NCI-H460 (cell line): ENCODE measurements at regions not wholly inside any gene's neighbourhood (a gene's known extent, or its start where the extent isn't known, plus 50 kb on each side); places are given as distances from the start of the nearest gene placed in this dataset.
"Not testable (repeated sequence)": the region's sequence is repeated elsewhere in the genome, so short reads cannot be mapped to it uniquely, and the experiment has no call there.

ENCODE experiments used
- DNase-seq: peaks from one replicate; pipeline ENCODE4 v3.0.0-alpha.2; 2016; ENCODE audit warnings: low read depth; ENCODE audit errors: extremely low read depth

DNA sequence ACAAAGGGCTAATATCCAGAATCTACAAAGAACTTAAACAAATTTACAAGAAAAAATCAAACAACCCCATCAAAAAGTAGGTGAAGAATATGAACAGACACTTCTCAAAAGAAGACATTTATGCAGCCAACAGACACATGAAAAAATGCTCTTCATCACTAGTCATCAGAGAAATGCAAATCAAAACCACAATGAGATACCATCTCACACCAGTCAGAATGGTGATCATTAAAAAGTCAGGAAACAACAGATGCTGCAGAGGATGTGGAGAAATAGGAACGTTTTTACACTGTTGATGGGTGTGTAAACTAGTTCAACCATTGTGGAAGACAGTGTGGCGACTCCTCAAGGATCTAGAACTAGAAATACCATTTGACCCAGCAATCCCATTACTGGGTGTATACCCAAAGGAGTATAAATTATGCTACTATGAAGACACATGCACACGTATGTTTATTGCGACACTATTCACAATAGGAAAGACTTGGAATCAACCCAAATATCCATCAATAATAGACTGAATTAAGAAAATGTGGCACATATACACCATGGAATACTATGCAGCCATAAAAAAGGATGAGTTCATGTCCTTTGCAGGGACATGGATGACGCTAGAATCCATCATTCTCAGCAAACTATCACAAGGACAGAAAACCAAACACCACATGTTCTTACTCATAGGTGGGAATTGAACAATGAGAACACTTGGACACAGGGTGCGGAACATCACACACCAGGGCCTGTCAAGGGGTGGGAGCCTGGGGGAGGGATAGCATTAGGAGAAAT is 241.5 kb downstream of the KCNRG start:
- DNase-seq, result not testable (repeated sequence)

DNA sequence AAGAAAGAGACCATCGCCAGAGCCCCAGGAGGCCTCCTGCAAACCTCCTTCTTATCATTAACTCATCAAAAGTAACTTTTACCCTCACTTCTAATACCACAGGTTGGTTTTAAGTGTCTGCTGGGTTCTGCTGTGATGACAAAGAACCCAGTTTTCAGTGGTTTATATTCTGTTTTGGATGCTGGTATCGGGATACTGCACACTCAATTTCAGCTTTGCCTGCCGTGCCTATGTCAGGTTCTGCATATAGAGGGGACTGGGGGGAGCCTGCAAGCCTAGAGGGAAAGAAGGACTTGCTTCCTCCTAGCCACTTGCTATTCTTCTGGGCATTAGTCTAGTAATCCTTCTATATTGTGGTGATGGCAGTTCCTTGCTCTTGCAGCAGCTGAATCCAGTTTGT is 242.4 kb downstream of the KCNRG start:
- DNase-seq, result no peak

- DNase-seq, result no peak
Observed at GRCh38 chr13:50261130-50261901, 246.1 kb downstream of the KCNRG start.

DNA sequence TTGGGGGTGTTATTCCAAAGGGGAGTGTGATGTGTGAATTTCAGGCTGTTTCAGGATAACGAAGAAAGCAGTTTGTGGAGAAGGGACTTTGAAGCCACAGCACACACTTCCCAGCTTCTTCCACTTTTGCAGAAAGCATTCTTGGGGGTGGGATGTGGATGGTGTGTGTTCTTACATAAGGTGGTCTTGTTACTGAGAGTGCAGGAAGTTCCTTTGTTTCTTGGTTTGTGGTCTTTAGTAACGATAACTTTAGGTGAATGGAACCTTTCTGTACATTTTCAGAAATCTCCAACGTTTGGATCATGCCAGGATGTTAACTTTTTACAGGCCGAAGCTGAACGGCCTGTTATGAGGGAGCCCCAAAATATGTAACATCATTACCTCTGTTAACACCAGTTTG is 251.8 kb downstream of the KCNRG start:
- no peak for DNase-seq

- DNase-seq, result no peak
Observed at GRCh38 chr13:50267917-50268316, 252.7 kb downstream of the KCNRG start.

- no peak for DNase-seq
Observed at GRCh38 chr13:50268500-50268899, 253.3 kb downstream of the KCNRG start.

DNA sequence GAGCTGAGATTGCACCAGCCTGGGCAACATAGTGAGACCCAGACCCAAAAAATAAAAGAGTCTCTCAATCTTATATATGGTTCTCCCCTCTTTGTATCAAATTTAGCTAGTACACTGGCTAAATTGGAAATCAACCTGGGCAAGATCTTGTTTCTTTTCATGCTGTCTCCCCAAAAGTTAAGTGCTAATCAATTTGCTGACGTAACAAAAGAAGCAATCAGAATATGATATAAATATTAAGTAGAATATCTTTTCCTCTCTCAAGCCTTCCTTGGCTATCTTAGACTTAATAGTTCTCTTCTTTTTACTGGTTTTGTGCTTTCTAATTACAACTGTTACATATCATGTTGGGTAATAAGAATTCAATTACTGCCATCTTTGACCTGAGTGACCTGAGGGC is 258.9 kb downstream of the KCNRG start:
- DNase-seq, result no peak

DNA sequence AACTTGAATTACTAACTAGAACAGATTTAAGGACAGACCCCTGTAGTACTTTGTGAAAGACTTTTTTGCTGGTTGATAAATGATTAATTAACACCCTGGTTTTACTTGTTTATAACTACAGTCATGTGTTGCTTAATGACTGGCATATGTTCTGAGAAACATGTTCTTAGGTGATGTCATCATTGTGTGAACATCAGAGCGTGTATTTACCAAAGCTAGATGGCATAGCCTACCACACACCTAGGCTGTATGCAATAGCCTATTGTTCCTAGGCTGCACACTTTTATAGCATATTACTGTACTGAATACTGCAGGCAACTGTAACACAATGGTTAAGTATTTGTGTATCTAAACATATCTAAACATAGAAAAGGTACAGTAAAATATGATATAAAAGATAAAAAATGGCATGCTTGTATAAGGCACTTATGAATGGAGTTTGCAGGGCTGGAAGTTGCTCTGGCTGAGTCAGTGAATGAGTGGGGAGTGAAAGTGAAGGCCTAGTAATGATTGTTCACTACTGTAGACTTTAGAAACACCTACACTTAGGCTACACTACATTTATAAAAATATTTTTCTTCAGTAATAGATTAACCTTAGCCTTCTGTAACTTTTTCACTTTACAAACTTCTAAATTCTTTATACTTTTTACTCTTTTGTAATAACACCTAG is 260.3 kb downstream of the KCNRG start:
- no peak for DNase-seq

GRCh38 chr13:50276550-50276949 is 261.3 kb downstream of the KCNRG start:
- no peak for DNase-seq

DNA sequence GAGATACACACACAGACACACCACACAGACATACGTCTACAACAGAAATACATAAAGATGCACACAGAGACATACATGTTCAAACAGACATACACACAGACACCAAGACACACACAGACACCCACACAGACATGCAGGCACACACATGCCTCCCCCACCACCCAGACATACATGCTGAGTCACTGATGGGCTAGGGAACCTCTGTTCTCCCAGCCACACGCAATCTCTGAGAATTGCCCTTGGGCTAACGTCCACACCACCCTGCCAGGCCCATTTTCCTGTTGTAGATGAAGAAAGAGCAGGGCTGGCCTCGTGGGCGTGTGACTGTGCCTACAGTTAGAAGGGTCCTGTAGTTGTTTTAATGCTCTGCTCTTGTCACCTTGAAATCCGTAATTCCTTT is 261.9 kb downstream of the KCNRG start:
- DNase-seq, result peak; percentile 44

DNA sequence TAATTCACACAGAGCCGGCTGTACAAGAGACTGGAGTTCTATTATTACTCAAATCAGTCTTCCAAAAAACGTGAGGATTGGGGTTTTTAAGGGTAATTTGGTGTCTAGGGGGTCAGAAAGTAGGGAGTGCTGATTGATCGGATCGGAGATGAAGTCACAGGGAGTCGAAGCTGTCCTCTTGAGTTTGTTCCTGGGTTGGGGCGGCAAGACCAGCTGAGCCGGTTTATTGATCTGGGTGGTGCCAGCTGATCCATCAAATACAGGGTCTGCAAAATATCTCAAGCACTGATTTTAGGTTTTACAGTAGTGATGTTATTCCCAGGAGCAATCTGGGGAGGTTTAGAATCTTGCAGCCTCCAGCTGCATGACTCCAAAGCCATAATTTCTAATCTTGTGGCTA is 262.7 kb downstream of the KCNRG start:
- no peak for DNase-seq

GRCh38 chr13:50280441-50280937 is 265.2 kb downstream of the KCNRG start:
- DNase-seq, result no peak

DNA sequence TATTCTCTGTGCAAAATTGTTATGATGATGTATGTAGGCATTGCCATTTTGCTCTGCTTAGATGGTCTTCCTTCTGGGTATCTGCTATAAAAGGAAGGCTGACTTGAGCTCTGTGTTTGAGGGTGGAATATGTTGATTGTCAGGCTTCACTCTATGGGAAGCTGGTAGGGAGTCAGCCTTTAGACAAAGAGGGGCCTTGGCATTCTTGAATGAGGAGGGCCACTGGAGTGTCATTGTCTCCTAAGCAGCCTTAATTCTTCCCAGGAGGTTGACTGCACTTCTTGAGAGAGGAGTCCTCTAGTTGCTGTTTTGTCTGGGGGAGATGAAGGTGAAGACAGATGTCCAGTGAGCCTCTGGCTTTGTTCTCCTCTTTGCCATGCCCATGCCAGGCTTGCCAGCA is 266.8 kb downstream of the KCNRG start:
- DNase-seq, result no peak

GRCh38 chr13:50283017-50283416 is 267.8 kb downstream of the KCNRG start:
- no peak for DNase-seq

DNA sequence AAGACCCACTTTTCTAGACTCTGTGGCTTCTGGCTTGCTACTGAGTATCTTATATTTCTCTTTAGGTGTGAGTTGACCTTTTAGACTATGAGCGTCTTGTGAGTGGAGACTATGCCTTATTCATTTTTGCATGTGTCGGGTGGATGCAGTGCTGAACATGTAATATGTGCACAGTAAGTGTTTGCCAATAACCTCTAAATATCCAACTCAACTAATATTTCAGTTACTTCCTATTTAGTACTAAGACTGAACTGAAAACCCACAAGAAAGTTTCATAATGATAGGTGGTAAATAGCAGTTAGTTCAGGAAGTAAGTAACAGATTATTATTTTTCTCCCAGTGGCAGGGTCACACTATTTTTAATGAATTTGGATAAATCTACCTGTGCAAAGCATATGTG is 269.3 kb downstream of the KCNRG start:
- DNase-seq, result no peak

- DNase-seq, result no peak
Observed at GRCh38 chr13:50285283-50285682, 270.0 kb downstream of the KCNRG start.

GRCh38 chr13:50286324-50286723 is 271.1 kb downstream of the KCNRG start:
- DNase-seq, result no peak

- DNase-seq, result no peak
Observed at GRCh38 chr13:50290186-50290585, 274.9 kb downstream of the KCNRG start.

GRCh38 chr13:50291611-50292010 is 276.4 kb downstream of the KCNRG start:
- no peak for DNase-seq

- no peak for DNase-seq
Observed at GRCh38 chr13:50292081-50292480, 276.8 kb downstream of the KCNRG start.

- DNase-seq, result not testable (repeated sequence)
Observed at GRCh38 chr13:50294425-50294824, 279.2 kb downstream of the KCNRG start.
